Endothelial cell (in vitro differentiated cells): ENCODE measurements at regions not wholly inside any gene's neighbourhood (a gene's known extent, or its start where the extent isn't known, plus 50 kb on each side); places are given as distances from the start of the nearest gene placed in this dataset.
"Not testable (repeated sequence)": the region's sequence is repeated elsewhere in the genome, so short reads cannot be mapped to it uniquely, and the experiment has no call there.

Experiments used
- DNase-seq: peaks from one replicate; pipeline ENCODE4 v3.0.0; 2021; ENCODE audit warnings: low spot score
- H3K27ac Mint-ChIP-seq: one replicate; pipeline ENCODE4 v1.8.0; 2021; ENCODE audit warnings: mixed read lengths, inconsistent platforms; ENCODE audit not compliant: unreplicated experiment
- H3K27me3 Mint-ChIP-seq: one replicate; pipeline ENCODE4 v1.8.0; 2021; ENCODE audit warnings: mild to moderate bottlenecking, moderate library complexity, mixed read lengths, inconsistent platforms; ENCODE audit not compliant: unreplicated experiment
- H3K36me3 Mint-ChIP-seq: one replicate; pipeline ENCODE4 v1.8.0; 2021; ENCODE audit warnings: mild to moderate bottlenecking, low read depth, mixed read lengths, inconsistent platforms; ENCODE audit not compliant: unreplicated experiment
- H3K4me1 Mint-ChIP-seq: one replicate; pipeline ENCODE4 v1.8.0; 2021; ENCODE audit warnings: mild to moderate bottlenecking, mixed read lengths, inconsistent platforms; ENCODE audit not compliant: unreplicated experiment
- H3K4me3 Mint-ChIP-seq: one replicate; pipeline ENCODE4 v1.8.0; 2021; ENCODE audit warnings: mild to moderate bottlenecking, mixed read lengths, inconsistent platforms; ENCODE audit not compliant: unreplicated experiment
- H3K9me3 Mint-ChIP-seq: one replicate; pipeline ENCODE4 v1.8.0; 2021; ENCODE audit warnings: mixed read lengths, inconsistent platforms; ENCODE audit not compliant: unreplicated experiment
- CTCF ChIP-seq: fragments of 200-600 bp; sonication (generic); IDR thresholded peaks from one replicate; pipeline ENCODE4 v1.5.0; 2021; ENCODE audit warnings: antibody characterized with exemption; ENCODE audit not compliant: unreplicated experiment

- no peaks in the 10 kb centered on the region for H3K4me1 Mint-ChIP-seq
- H3K27ac Mint-ChIP-seq = no peak overlapping the region
- no peak for DNase-seq
- H3K4me3 Mint-ChIP-seq = no peak overlapping the region
- peaks cover 3% of the 10 kb centered on the region for H3K27me3 Mint-ChIP-seq
- peaks cover 3% of the 10 kb centered on the region for H3K36me3 Mint-ChIP-seq
- H3K9me3 Mint-ChIP-seq = no peaks in the 10 kb centered on the region
- TF ChIP-seq CTCF = no peak
These were observed 938.9 kb downstream of the C4orf33 start for GRCh38 chr4:130034876-130035275.

GRCh38 chr4:130035391-130035790 is 939.4 kb downstream of the C4orf33 start:
- Mint-ChIP-seq H3K27me3 (peaks cover 3% of the 10 kb centered on the region), H3K27ac (no peak overlapping the region), H3K4me1 (no peaks in the 10 kb centered on the region), H3K4me3 (no peak overlapping the region), H3K9me3 (no peaks in the 10 kb centered on the region), H3K36me3 (peaks cover 3% of the 10 kb centered on the region)
- TF ChIP-seq CTCF = no peak
- no peak for DNase-seq

- not testable (repeated sequence) for H3K27ac Mint-ChIP-seq, H3K4me1 Mint-ChIP-seq, H3K4me3 Mint-ChIP-seq, H3K36me3 Mint-ChIP-seq, H3K9me3 Mint-ChIP-seq, H3K27me3 Mint-ChIP-seq, DNase-seq
These were observed 941.9 kb downstream of the C4orf33 start for GRCh38 chr4:130037866-130038265.

- not testable (repeated sequence) for DNase-seq, H3K36me3 Mint-ChIP-seq, H3K4me1 Mint-ChIP-seq, H3K27ac Mint-ChIP-seq, H3K4me3 Mint-ChIP-seq, H3K27me3 Mint-ChIP-seq, H3K9me3 Mint-ChIP-seq
These were observed 942.6 kb downstream of the C4orf33 start for GRCh38 chr4:130038540-130038939.

- H3K4me3 Mint-ChIP-seq = no peak overlapping the region
- no peaks in the 10 kb centered on the region for H3K9me3 Mint-ChIP-seq
- peaks cover 25% of the 10 kb centered on the region for H3K4me1 Mint-ChIP-seq
- H3K27me3 Mint-ChIP-seq = no peaks in the 10 kb centered on the region
- H3K36me3 Mint-ChIP-seq = no peaks in the 10 kb centered on the region
- no peak overlapping the region for H3K27ac Mint-ChIP-seq
- TF ChIP-seq CTCF = no peak
- DNase-seq = no peak
These were observed 947.8 kb downstream of the C4orf33 start for GRCh38 chr4:130043732-130044160.

- Mint-ChIP-seq H3K27ac (no peak overlapping the region), H3K9me3 (no peaks in the 10 kb centered on the region), H3K4me1 (peaks cover 25% of the 10 kb centered on the region), H3K27me3 (no peaks in the 10 kb centered on the region), H3K4me3 (no peak overlapping the region), H3K36me3 (no peaks in the 10 kb centered on the region)
- no peak for TF ChIP-seq CTCF
- DNase-seq = no peak
These were observed 949.0 kb downstream of the C4orf33 start for GRCh38 chr4:130044788-130045531.
